ENCODE measurements at regions not wholly inside any gene's neighbourhood (a gene's known extent, or its start where the extent isn't known, plus 50 kb on each side); places are given as distances from the start of the nearest gene placed in this dataset.

DNA sequence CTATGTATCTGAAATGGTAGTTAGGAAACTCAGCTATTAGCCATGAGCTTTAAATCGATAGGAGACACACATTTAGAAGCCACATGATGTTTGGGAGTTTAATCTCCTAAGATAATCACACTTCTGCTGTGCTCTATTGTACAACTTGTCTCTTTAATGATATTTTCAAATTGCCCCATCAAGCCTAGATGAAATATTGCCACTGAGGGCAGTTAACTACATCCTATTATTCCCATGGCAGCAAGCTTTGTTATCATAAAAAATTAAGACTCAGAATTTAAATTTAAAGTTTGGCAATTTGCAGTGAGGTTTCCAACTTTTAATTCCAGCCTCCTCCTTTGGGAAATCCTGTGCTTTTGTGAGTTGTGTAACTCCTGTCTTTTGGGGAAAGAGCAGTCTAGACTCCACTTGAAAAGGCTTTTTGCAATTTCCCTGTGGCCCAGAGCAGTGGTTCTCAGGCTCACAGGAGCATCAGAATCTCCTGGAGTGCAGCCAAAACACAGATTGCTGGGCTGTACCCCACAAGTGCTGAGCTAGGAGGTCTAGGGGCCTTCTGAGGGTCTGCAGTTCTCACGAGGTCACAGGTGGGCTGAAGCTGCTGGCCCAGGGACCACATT lies 792.4 kb downstream of the QKI start (continued):
- TF ChIP-seq, protein P1, sequence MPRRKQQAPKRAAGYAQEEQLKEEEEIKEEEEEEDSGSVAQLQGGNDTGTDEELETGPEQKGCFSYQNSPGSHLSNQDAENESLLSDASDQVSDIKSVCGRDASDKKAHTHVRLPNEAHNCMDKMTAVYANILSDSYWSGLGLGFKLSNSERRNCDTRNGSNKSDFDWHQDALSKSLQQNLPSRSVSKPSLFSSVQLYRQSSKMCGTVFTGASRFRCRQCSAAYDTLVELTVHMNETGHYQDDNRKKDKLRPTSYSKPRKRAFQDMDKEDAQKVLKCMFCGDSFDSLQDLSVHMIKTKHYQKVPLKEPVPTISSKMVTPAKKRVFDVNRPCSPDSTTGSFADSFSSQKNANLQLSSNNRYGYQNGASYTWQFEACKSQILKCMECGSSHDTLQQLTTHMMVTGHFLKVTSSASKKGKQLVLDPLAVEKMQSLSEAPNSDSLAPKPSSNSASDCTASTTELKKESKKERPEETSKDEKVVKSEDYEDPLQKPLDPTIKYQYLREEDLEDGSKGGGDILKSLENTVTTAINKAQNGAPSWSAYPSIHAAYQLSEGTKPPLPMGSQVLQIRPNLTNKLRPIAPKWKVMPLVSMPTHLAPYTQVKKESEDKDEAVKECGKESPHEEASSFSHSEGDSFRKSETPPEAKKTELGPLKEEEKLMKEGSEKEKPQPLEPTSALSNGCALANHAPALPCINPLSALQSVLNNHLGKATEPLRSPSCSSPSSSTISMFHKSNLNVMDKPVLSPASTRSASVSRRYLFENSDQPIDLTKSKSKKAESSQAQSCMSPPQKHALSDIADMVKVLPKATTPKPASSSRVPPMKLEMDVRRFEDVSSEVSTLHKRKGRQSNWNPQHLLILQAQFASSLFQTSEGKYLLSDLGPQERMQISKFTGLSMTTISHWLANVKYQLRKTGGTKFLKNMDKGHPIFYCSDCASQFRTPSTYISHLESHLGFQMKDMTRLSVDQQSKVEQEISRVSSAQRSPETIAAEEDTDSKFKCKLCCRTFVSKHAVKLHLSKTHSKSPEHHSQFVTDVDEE (CRISPR knock-in tag; IDR thresholded peaks at IDR 0.05), result no peak
- TF ChIP-seq PPARA (CRISPR knock-in tag; IDR thresholded peaks at IDR 0.05; ENCODE audit: borderline replicate concordance), result no peak
- no peak for TF ChIP-seq CSDC2 (CRISPR knock-in tag; IDR thresholded peaks at IDR 0.05)
- TF ChIP-seq ZNF70 (CRISPR knock-in tag; IDR thresholded peaks at IDR 0.05), result no peak

DNA sequence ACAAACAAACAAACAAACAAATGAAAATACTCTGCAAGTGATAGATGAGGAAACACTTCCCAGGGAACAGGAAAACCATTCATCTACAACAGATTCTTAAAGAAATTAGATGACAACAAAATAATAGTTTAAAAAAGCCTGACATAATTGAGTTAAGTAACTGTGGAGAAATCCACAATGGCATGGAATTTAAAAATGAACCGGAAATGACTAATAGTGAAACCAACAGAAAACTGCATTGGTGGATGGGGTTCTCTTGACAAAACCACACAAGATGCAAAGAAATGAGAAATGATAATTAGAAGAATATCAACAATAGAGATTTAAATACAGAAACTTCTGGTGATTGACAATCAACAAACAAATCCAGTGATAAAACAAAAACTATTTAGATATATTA lies 785.6 kb downstream of the QKI start:
- no peak for ATAC-seq
- TF ChIP-seq ZC3H10 (CRISPR knock-in tag; IDR thresholded peaks at IDR 0.05) (no peak), PPARA (CRISPR knock-in tag; IDR thresholded peaks at IDR 0.05; ENCODE audit: borderline replicate concordance) (no peak), ZFP3 (CRISPR knock-in tag; IDR thresholded peaks at IDR 0.05) (no peak), ZNF565 (CRISPR knock-in tag; conservative IDR thresholded peaks at IDR 0.05; ENCODE audit: low read depth) (no peak), SNAI2 (CRISPR knock-in tag; IDR thresholded peaks at IDR 0.05) (no peak), RARB (CRISPR knock-in tag; IDR thresholded peaks at IDR 0.05) (no peak), ARNTL (CRISPR knock-in tag; IDR thresholded peaks at IDR 0.05; ENCODE audit: borderline replicate concordance, low read depth) (no peak), TOX (CRISPR knock-in tag; IDR thresholded peaks at IDR 0.05; ENCODE audit: borderline replicate concordance) (no peak), ZFP30 (CRISPR knock-in tag; IDR thresholded peaks at IDR 0.05) (no peak)
- TF ChIP-seq, protein P2, sequence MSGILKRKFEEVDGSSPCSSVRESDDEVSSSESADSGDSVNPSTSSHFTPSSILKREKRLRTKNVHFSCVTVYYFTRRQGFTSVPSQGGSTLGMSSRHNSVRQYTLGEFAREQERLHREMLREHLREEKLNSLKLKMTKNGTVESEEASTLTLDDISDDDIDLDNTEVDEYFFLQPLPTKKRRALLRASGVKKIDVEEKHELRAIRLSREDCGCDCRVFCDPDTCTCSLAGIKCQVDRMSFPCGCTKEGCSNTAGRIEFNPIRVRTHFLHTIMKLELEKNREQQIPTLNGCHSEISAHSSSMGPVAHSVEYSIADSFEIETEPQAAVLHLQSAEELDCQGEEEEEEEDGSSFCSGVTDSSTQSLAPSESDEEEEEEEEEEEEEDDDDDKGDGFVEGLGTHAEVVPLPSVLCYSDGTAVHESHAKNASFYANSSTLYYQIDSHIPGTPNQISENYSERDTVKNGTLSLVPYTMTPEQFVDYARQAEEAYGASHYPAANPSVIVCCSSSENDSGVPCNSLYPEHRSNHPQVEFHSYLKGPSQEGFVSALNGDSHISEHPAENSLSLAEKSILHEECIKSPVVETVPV (CRISPR knock-in tag; IDR thresholded peaks at IDR 0.05), result no peak
- TF ChIP-seq, protein P3, sequence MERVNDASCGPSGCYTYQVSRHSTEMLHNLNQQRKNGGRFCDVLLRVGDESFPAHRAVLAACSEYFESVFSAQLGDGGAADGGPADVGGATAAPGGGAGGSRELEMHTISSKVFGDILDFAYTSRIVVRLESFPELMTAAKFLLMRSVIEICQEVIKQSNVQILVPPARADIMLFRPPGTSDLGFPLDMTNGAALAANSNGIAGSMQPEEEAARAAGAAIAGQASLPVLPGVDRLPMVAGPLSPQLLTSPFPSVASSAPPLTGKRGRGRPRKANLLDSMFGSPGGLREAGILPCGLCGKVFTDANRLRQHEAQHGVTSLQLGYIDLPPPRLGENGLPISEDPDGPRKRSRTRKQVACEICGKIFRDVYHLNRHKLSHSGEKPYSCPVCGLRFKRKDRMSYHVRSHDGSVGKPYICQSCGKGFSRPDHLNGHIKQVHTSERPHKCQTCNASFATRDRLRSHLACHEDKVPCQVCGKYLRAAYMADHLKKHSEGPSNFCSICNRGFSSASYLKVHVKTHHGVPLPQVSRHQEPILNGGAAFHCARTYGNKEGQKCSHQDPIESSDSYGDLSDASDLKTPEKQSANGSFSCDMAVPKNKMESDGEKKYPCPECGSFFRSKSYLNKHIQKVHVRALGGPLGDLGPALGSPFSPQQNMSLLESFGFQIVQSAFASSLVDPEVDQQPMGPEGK (CRISPR knock-in tag; IDR thresholded peaks at IDR 0.05; ENCODE audit: borderline replicate concordance), result no peak

DNA sequence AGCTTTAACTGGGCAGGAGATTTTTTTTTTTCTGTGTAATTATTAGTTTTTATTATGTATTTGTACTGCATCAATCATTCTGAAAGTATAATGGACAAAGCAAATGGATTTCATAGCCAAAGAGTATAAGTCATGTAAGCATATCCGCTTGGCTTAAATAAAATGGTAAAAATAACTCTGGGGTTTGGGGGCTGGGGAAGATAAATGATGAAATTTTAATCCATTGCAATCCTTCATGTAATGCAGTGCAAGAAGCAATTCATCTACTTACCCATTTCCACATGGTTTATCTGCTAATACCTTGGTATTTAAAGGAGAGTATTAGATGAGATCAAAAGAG lies 781.4 kb downstream of the QKI start:
- ATAC-seq, result no peak
- no peak for TF ChIP-seq ZC3H10 (CRISPR knock-in tag; IDR thresholded peaks at IDR 0.05)
- TF ChIP-seq ZNF8 (CRISPR knock-in tag; IDR thresholded peaks at IDR 0.05), result no peak
- TF ChIP-seq TCF4 (CRISPR knock-in tag; IDR thresholded peaks at IDR 0.05; ENCODE audit: borderline replicate concordance), result no peak
- TF ChIP-seq, protein P3 (CRISPR knock-in tag; IDR thresholded peaks at IDR 0.05; ENCODE audit: borderline replicate concordance), result no peak
- TF ChIP-seq SNAI2 (CRISPR knock-in tag; IDR thresholded peaks at IDR 0.05), result no peak
- no peak for TF ChIP-seq ISL1 (CRISPR knock-in tag; IDR thresholded peaks at IDR 0.05)
- TF ChIP-seq, protein P2 (CRISPR knock-in tag; IDR thresholded peaks at IDR 0.05), result no peak
- no peak for TF ChIP-seq TOX (CRISPR knock-in tag; IDR thresholded peaks at IDR 0.05; ENCODE audit: borderline replicate concordance)
- no peak for TF ChIP-seq CSDC2 (CRISPR knock-in tag; IDR thresholded peaks at IDR 0.05)
- no peak for TF ChIP-seq ZFP30 (CRISPR knock-in tag; IDR thresholded peaks at IDR 0.05)
- no peak for TF ChIP-seq GLIS3 (CRISPR knock-in tag; IDR thresholded peaks at IDR 0.05)
- TF ChIP-seq ZFP3 (CRISPR knock-in tag; IDR thresholded peaks at IDR 0.05), result no peak
- no peak for TF ChIP-seq BACH2 (CRISPR knock-in tag; IDR thresholded peaks at IDR 0.05; ENCODE audit: borderline replicate concordance)
- no peak for TF ChIP-seq OSR1 (CRISPR knock-in tag; IDR thresholded peaks at IDR 0.05)
- TF ChIP-seq PPARA (CRISPR knock-in tag; IDR thresholded peaks at IDR 0.05; ENCODE audit: borderline replicate concordance), result no peak
- TF ChIP-seq, protein P1 (CRISPR knock-in tag; IDR thresholded peaks at IDR 0.05), result no peak
- TF ChIP-seq RARB (CRISPR knock-in tag; IDR thresholded peaks at IDR 0.05), result no peak

Data from SK-N-SH treated with all-trans-retinoic acid at 6 μM for 48 hours (cell line).